Neural progenitor cell (in vitro differentiated cells): ENCODE measurements at regions not wholly inside any gene's neighbourhood (a gene's known extent, or its start where the extent isn't known, plus 50 kb on each side); places are given as distances from the start of the nearest gene placed in this dataset.

Source experiments
- CTCF ChIP-seq: fragments of 200-600 bp; sonication (generic); IDR thresholded peaks from 2 replicates; pipeline ENCODE4 v1.5.1; 2017; ENCODE audit warnings: antibody characterized with exemption, mild to moderate bottlenecking
- EZH2 ChIP-seq: fragments of 200-600 bp; sonication (generic); IDR thresholded peaks from 2 replicates; pipeline ENCODE4 v1.6.1; 2017; ENCODE audit warnings: antibody characterized with exemption, mild to moderate bottlenecking, moderate library complexity
- EZH2phosphoT487 ChIP-seq: fragments of 200-600 bp; sonication (generic); IDR thresholded peaks from 2 replicates; pipeline ENCODE4 v1.6.1; 2017; ENCODE audit warnings: antibody characterized with exemption

GRCh38 chr7:25735674-25736242, 416.2 kb upstream of the NFE2L3 start:
- TF ChIP-seq CTCF (no peak), EZH2 (no peak), EZH2phosphoT487 (no peak)
